AG04449 (cell line): ENCODE measurements at regions not wholly inside any gene's neighbourhood (a gene's known extent, or its start where the extent isn't known, plus 50 kb on each side); places are given as distances from the start of the nearest gene placed in this dataset.
"Not testable (repeated sequence)": the region's sequence is repeated elsewhere in the genome, so short reads cannot be mapped to it uniquely, and the experiment has no call there.

Source experiments
- CTCF ChIA-PET: fragments of 350-600 bp; formaldehyde crosslinking; extraction: SDS; loops from one replicate; lab custom pipeline; 2021; ENCODE audit warnings: antibody characterized with exemption; lab: Yijun Ruan, JAX
- POLR2A ChIA-PET: fragments of 400-600, 350-600 bp; formaldehyde crosslinking; extraction: SDS; loops from one replicate; lab custom pipeline; 2020; ENCODE audit warnings: antibody characterized with exemption, inconsistent platforms; lab: Yijun Ruan, JAX
- DNase-seq: peaks from one replicate; pipeline ENCODE4 v3.0.0-alpha.2; 2010; ENCODE audit warnings: low read depth, low spot score
- H3K4me3 ChIP-seq: 2 replicates; pipeline ENCODE4 v1.5.1; 2011; ENCODE audit warnings: low read depth, mild to moderate bottlenecking, control low read depth, low read length
- TF ChIP-seq, protein P1 (sequence below): IDR thresholded peaks from one replicate; pipeline ENCODE4 v1.5.1; 2011; ENCODE audit warnings: mild to moderate bottlenecking, moderate library complexity, low read length, control low read depth, inconsistent platforms; ENCODE audit not compliant: insufficient read depth; ENCODE audit errors: missing control alignments

DNA sequence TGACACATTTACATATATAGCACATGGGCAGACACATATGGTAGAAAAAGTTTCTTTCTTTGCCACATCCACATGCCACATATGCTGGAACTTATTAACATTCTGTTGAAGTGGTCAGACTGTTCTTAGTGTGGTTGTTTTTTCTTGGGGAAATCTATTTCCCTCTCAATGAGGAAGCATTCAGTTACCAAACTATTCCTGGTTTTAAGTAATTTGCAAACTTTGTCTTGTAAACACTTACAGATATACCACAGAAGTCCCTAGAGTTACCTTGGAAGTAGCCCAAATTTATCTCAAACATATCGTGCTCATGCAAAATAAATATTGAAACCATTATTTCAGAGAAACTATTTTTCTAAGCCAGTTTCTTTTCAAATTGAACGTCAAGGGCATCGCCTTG is 625.5 kb upstream of the INTU start:
- DNase-seq: no peak
- TF ChIP-seq, protein P1, sequence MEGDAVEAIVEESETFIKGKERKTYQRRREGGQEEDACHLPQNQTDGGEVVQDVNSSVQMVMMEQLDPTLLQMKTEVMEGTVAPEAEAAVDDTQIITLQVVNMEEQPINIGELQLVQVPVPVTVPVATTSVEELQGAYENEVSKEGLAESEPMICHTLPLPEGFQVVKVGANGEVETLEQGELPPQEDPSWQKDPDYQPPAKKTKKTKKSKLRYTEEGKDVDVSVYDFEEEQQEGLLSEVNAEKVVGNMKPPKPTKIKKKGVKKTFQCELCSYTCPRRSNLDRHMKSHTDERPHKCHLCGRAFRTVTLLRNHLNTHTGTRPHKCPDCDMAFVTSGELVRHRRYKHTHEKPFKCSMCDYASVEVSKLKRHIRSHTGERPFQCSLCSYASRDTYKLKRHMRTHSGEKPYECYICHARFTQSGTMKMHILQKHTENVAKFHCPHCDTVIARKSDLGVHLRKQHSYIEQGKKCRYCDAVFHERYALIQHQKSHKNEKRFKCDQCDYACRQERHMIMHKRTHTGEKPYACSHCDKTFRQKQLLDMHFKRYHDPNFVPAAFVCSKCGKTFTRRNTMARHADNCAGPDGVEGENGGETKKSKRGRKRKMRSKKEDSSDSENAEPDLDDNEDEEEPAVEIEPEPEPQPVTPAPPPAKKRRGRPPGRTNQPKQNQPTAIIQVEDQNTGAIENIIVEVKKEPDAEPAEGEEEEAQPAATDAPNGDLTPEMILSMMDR: no peak
- H3K4me3 ChIP-seq: no peak overlapping the region
- ChIA-PET POLR2A (no interaction called here), CTCF (no interaction called here)

DNA sequence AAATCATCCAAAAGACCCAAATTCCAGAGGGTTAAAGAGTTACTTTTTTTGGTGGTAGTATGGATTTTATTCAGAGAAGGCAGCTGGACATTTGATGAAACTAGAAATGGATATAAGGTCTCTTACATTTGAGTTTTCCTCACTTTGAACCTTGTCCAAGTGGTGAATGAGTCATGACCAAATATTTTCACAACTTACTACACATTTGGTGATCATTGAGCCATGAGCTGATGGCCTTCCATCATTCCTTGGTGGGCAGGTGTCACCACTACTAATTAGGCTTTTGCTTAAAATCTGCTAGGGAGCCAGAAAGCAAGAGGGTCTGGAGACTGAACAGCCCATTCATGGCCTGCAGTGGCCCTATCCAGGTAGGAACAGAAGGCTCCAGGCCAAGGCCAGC is 620.2 kb upstream of the INTU start:
- H3K4me3 ChIP-seq: no peak overlapping the region
- ChIA-PET CTCF (no interaction called here), POLR2A (no interaction called here)
- DNase-seq: no peak
- TF ChIP-seq, protein P1: no peak

DNA sequence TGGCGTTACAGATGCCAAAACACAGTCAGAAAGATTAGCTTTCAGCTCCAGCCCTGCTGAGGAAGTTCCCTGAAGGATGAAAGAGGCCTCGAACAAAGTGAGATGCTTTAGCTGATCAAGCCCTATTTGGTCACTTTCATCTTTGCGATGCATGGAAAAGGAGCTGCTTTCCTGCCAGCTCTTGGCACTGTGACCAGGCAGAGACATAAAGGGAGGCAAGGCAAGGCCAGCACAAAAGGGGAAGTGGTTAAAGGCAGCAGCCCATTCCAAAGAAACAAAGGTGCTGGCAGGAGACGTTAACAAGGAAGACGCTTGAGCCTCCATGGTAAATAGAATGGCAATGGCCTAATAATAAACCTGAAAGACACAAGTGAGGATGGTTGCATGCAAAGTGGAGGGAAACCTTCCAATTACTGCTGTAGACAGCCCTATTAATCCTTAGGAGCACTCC is 617.1 kb upstream of the INTU start:
- POLR2A ChIA-PET: no interaction called here
- DNase-seq: no peak

DNA sequence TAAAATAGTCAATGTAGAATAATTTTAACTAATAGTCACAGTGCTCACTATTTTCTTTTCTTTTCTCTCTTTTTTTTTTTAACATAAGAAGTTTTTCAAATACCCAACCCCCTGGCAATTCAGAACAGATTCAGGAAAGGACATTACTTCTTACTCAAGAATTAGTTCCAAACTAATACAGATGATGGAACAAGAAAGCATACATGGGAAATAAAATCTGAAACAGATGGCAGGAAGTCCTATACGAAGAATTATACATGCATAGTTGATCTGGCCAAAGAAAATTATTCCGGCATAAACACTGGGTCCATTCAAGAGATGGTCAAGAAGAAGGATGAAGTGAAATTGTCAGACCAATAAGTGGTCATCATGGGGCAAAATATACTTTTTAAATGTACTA is 614.4 kb upstream of the INTU start:
- H3K4me3 ChIP-seq: no peak overlapping the region
- TF ChIP-seq, protein P1: no peak
- POLR2A ChIA-PET: no interaction called here
- no peak for DNase-seq
- CTCF ChIA-PET: no interaction called here

More for the DNA sequence above, 617.1 kb upstream of the INTU start:
- no peak overlapping the region for H3K4me3 ChIP-seq
- TF ChIP-seq, protein P1: no peak
- CTCF ChIA-PET: no interaction called here

DNA sequence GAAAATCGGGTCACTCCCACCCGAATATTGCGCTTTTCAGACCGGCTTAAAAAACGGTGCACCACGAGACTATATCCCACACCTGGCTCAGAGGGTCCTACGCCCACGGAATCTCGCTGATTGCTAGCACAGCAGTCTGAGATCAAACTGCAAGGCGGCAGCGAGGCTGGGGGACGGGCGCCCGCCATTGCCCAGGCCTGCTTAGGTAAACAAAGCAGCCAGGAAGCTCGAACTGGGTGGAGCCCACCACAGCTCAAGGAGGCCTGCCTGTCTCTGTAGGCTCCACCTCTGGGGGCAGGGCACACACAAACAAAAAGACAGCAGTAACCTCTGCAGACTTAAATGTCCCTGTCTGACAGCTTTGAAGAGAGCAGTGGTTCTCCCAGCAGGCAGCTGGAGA is 611.9 kb upstream of the INTU start:
- POLR2A ChIA-PET, H3K4me3 ChIP-seq, DNase-seq, CTCF ChIA-PET: not testable (repeated sequence)

DNA sequence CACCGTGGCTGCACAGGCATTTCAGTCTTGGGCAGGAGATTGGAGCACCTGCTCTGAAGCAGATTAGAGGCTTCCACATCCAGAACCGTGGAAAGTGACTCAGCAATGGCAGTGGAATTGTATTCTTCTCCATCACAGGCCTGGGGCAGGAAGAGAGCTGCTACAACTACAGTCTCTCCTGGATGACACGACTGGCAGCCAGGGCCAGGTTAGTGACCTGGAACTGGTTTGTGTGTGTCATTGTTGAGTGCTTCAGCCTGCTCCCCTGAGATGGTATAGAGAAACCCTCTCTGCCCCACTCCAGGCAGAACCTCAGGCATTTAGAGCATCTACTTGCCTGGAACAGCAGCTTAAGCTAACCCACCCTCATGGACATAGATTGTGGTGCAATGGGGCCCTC is 596.5 kb upstream of the INTU start:
- TF ChIP-seq, protein P1: no peak
- CTCF ChIA-PET: interaction anchor here (2.2 kb wide), 1 partner anchor 9 kb away, joined by 6 read pairs; no protein-coding TSS in a partner anchor
- DNase-seq: no peak
- POLR2A ChIA-PET: no interaction called here
- no peak overlapping the region for H3K4me3 ChIP-seq

DNA sequence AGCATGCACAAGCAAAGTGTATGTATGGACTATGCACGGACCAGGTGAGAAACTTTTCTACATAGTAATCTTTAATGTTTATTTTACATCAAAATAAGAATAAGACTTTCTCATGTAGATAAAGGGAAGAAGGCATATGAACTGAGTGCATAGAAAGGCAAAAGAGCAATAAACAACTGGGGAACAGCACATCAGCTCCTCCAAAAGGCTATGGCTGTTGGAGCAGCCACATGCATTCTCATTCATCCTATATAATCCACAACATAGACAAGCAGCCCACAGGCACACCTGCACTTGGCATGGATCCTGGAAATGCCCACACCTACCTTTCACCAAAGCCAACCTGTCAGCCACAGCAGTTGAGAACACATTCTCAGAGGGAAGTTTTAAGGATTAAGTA is 586.9 kb upstream of the INTU start:
- TF ChIP-seq, protein P1: no peak
- ChIA-PET POLR2A (no interaction called here), CTCF (interaction anchor here (1.3 kb wide), 1 partner anchor 9 kb away, joined by 6 read pairs; no protein-coding TSS in a partner anchor)
- DNase-seq: no peak
- no peak overlapping the region for H3K4me3 ChIP-seq
